Brain microvascular endothelial cell (primary cell): ENCODE measurements at regions not wholly inside any gene's neighbourhood (a gene's known extent, or its start where the extent isn't known, plus 50 kb on each side); places are given as distances from the start of the nearest gene placed in this dataset.

Experiments used
- DNase-seq: peaks from one replicate; pipeline ENCODE4 v3.0.0-alpha.2; 2020
- H3K27ac ChIP-seq: fragments of 250-450 bp; sonication (Bioruptor Pico); 2 replicates; pipeline ENCODE4 v1.5.1; 2020; ENCODE audit warnings: mild to moderate bottlenecking, moderate library complexity
- H3K27me3 ChIP-seq: fragments of 250-450 bp; sonication (Bioruptor Pico); replicated peaks from 2 replicates; pipeline ENCODE4 v1.5.1; 2020; ENCODE audit warnings: mild to moderate bottlenecking
- H3K36me3 ChIP-seq: fragments of 250-450 bp; sonication (Bioruptor Pico); replicated peaks from 2 replicates; pipeline ENCODE4 v1.5.1; 2020; ENCODE audit warnings: mild to moderate bottlenecking
- H3K4me3 ChIP-seq: 2 replicates; pipeline ENCODE4 v1.5.1; 2011; ENCODE audit warnings: low read depth, mild to moderate bottlenecking, control low read depth, low read length, moderate library complexity
- CTCF ChIP-seq: IDR thresholded peaks from 2 replicates; pipeline ENCODE4 v1.5.1; 2011; ENCODE audit warnings: low read depth, mild to moderate bottlenecking, moderate library complexity, low read length, control low read depth, inconsistent platforms; ENCODE audit errors: missing control alignments
- in situ Hi-C: cut with HindIII; loops from 2 replicates; pipeline ENCODE4 v1.10.0; 2017; ENCODE audit warnings: low sequenced_read_pairs, low pct_ligation_motif_present

- in situ Hi-C loops, result no loop called here
- H3K4me3 ChIP-seq, result no peak overlapping the region
- no peak overlapping the region for H3K27ac ChIP-seq
- no peak for DNase-seq
- H3K36me3 ChIP-seq, result no peaks in the 10 kb centered on the region
- no peak for TF ChIP-seq CTCF
- no peaks in the 10 kb centered on the region for H3K27me3 ChIP-seq
Observed at GRCh38 chr10:10540398-10540797, 477.3 kb upstream of the CELF2 start.

GRCh38 chr10:10542477-10542876 is 475.2 kb upstream of the CELF2 start:
- Histone ChIP-seq H3K27me3 (no peaks in the 10 kb centered on the region), H3K27ac (no peak overlapping the region), H3K36me3 (no peaks in the 10 kb centered on the region), H3K4me3 (no peak overlapping the region)
- DNase-seq, result no peak
- no peak for TF ChIP-seq CTCF
- in situ Hi-C loops, result no loop called here

GRCh38 chr10:10544890-10545289 is 472.8 kb upstream of the CELF2 start:
- in situ Hi-C loops, result no loop called here

GRCh38 chr10:10545771-10546170 is 471.9 kb upstream of the CELF2 start:
- H3K4me3 ChIP-seq, result no peak overlapping the region
- DNase-seq, result no peak
- no peak overlapping the region for H3K27ac ChIP-seq
- TF ChIP-seq CTCF, result no peak
- in situ Hi-C loops, result no loop called here
- no peaks in the 10 kb centered on the region for H3K27me3 ChIP-seq
- no peaks in the 10 kb centered on the region for H3K36me3 ChIP-seq

More at GRCh38 chr10:10544890-10545289, 472.8 kb upstream of the CELF2 start:
- Histone ChIP-seq H3K27ac (no peak overlapping the region), H3K36me3 (no peaks in the 10 kb centered on the region), H3K4me3 (no peak overlapping the region), H3K27me3 (no peaks in the 10 kb centered on the region)
- TF ChIP-seq CTCF, result no peak
- DNase-seq, result no peak

- no peaks in the 10 kb centered on the region for H3K36me3 ChIP-seq
- no peak for TF ChIP-seq CTCF
- H3K4me3 ChIP-seq, result no peak overlapping the region
- in situ Hi-C loops, result no loop called here
- DNase-seq, result no peak
- no peak overlapping the region for H3K27ac ChIP-seq
- no peaks in the 10 kb centered on the region for H3K27me3 ChIP-seq
Observed at GRCh38 chr10:10551596-10552301, 465.9 kb upstream of the CELF2 start.

- Histone ChIP-seq H3K36me3 (no peaks in the 10 kb centered on the region), H3K27ac (no peak overlapping the region), H3K27me3 (no peaks in the 10 kb centered on the region), H3K4me3 (no peak overlapping the region)
- no peak for DNase-seq
- in situ Hi-C loops, result no loop called here
- TF ChIP-seq CTCF, result no peak
Observed at GRCh38 chr10:10552948-10553347, 464.7 kb upstream of the CELF2 start.
